GM18508 (cell line): ENCODE measurements at regions not wholly inside any gene's neighbourhood (a gene's known extent, or its start where the extent isn't known, plus 50 kb on each side); places are given as distances from the start of the nearest gene placed in this dataset.
"Not testable (repeated sequence)": the region's sequence is repeated elsewhere in the genome, so short reads cannot be mapped to it uniquely, and the experiment has no call there.

Source experiments
- ATAC-seq: cut with Tn5 transposase; IDR thresholded peaks from one replicate; pipeline ENCODE4 v1.9.1; 2021; ENCODE audit warnings: moderate number of reproducible peaks; ENCODE audit not compliant: insufficient read depth, unreplicated experiment

DNA sequence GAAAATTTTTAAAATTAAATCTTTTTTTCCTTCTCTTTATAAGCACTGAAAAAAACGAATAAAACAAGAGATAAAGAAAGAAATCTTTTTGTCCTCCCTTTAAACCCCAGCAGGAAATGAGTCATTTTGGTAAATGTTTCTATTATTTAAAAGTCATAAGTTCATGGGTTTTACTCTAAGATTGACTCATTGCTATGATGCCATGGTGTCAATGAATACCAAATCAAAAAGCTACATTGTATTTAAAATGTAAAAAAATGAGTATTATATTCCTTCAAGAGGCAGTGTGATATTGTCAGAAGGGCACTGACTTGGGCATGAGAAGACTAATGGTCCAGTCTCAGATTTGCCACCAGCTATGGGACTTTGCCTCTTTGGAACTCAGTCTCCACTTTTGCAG, 303.4 kb upstream of the DNAJC19 start:
- ATAC-seq = peak; percentile 95

DNA sequence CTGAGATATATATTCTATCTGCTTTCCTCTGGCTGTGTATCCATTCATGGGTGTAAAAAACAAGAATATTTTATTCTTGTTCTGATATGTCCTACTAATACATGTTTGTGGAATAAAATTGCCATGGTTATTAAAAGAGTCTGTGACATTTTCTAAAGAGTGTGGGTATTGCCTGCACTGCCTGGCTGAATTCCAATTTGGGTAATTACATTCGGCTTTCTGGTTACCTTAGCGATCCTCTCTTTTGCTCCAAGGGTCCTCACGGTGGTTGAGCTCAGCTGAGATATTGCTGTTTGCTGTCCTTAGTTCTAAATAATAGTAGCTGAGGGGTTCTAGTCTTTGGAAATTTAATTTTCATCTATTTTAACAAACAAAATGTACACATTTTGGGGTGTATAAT, 301.4 kb upstream of the DNAJC19 start:
- ATAC-seq = no peak

DNA sequence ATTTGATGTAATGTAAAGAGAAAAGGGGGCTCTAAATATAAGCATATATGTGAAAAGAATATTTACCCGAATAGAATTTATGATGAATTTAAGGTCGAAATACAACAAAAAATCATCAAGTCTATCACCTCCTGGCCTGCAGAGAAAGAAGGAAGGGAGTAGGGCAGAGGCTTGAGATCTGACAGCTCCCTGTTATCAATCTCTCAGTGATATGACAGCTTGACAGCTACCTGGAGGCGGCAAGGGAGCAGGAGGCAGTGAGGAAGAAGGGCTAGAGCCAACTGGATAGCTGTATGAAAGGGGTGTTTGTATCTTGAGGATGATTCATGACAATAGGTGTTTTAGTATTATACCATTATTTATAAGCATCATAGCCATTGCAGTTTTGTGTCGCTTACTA, 299.8 kb upstream of the DNAJC19 start:
- ATAC-seq = no peak

DNA sequence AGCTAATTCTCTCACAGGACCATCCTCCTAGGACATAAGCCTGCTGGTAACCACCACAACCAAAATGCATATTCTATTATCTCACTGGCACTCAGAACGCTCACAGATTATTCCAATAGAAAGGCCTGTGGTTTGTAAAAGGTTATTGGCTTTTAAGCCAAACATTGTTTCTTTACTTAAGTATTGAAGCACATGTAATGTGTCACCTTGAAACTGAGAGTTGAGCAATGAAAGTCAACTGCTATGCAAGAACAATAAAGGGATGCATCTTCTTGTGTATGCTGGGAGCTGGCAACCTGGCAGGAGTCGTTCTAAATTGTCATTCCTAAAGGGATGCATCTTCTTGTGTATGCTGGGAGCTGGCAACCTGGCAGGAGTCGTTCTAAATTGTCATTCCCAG, 298.6 kb upstream of the DNAJC19 start:
- ATAC-seq = no peak

DNA sequence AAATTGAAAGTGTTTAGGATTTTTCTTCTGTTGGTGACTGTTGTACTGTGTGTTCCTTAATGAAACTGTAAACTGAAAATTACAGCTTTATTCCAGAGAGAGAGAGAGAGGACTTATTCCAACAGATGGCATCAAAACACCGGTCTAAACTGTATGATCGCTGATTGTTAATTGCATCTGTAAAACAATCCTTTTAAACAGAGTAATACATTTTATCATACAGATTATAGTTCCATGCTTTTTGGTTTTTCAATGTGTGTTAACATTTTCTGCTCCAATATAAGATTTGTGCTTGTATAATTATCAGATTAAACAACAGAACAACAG, 289.7 kb upstream of the DNAJC19 start:
- no peak for ATAC-seq

DNA sequence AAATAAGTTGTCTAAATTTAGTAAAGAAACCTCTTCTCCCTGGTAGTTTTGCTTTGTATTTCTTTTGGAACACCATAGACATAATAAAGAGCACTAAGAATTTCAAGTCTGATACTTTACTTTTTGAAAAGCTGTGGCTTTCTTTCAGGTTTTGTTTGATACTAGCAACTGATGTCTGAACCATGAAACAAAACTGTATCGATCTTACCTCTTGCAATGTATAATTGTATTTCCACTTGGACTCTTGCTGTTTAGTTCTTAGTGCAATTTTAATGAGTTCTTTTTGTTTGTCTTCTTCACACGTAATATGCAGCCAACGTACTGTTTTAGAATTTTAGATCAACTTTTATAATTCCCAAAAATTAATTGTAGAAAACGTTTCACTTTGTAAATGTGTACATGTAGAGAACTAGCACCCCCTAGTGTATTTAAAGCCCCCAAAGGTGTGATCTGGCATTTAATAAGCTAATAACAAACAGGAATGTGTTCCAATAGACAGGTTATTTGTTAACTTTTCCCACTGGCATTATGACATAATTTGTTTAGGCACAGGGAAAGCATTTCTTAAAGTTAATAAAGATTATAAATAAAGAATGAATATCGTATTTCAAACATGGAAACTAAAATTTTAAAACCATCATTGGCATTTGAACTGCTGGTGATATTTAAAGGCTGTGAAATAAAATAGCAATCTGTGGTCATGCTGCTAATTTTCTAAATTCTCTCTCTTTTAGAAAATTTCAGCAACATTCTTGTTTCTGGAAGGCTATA, 289.1 kb upstream of the DNAJC19 start:
- ATAC-seq = no peak

DNA sequence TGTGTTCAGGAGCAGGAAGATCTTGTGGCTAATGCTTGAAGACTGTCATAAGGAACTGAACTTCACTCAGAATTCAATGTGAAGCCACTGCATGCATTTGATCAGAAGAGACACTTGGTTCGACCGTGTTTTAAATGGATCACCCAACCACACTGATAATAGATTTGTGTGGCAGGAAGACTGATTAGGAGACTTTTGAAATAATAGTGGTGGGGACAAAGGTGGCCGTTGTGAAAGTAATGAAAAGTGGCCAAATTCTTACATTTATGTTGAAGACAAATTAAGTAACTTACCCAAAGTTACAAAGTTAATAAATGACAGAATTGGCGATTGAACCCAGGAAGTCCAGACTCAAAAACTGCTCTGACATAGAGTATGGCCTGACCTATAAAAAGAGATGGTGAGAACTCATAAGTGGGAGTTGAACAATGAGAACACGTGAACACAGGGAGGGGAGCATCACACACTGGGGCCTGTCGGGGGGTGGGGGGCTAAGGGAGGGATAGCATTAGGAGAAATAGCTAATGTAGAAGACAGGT, 286.9 kb upstream of the DNAJC19 start:
- no peak for ATAC-seq

DNA sequence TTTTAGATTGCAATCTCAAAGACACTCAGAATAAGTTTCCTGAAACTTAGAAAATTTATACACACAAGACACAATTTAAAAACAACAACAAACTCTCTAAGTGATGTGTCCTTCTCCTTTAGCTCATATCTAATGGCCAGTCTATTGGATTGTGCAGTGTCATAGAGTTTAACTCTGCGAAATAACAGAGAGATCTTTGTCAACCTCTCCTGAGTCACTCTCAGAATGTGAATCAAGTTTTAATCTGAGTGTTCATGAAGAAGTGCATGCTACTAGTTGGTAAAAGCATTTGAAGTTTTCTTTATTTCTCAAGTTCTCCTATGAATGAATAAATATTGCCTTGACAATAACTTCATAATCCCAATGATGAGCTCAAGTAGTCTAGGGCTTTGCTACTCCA, 284.5 kb upstream of the DNAJC19 start:
- ATAC-seq = no peak

DNA sequence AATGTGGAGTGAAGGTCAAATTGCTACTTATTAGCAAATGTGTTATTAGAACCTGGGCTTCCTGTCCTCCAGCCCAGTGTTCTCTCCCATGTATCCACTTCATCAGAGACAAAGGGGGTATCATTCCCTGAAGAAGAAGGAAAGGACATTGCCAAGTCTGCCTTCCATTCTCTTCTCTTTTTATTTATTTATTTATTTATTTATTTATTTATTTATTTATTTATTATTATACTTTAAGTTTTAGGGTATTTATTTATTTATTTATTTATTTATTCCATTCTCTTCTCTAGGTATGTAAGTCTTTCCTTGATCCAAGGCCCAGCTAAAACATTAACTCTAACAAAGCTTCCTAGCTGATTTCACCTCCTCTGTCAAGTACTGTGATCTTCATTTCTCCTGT, 277.8 kb upstream of the DNAJC19 start:
- no peak for ATAC-seq

DNA sequence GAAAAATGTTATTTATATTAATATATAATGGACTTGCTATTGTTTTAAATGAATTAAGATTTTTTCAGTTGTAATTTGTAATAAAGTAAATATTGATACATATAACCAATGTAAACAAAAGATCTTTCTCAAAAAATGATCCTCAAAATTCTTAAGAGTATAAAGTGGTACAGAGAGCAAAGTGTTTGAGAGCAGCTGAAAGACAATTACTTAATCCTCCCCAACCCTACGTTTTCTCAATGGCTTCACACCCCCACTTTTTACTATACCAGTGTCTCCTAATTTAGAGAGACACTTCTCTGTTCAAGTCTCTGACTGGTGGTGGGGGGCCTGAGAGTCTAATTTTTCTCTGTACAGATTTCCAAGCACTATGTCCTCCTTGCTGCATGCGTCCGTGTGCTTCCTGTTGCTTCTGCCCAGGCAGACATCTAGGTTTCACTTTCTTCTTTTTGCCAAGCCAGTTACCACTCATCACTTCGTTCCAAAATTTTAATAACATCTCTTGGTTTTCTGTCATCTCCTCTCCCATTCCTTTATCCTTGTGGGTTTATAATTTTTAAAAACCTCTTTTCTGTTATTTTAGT, 276.3 kb upstream of the DNAJC19 start:
- no peak for ATAC-seq

DNA sequence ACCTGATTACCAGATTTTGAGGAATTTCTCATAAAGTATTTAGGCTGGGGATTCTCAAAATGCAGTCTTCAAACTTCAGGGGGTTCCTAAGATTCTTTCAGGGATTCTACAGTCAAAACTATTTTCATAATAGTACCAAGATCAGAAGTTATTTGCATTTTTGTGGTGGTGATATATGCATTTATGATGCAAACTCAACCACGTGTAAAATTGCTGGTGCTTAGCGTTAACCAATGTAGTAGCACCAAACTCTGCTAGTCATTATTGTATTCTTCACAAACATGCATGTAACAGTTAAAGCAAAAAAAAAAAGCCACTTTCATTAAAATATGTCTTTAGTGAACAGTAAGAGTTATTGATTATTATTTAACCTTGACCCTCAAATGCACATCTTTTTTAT, 274.9 kb upstream of the DNAJC19 start:
- ATAC-seq = no peak

DNA sequence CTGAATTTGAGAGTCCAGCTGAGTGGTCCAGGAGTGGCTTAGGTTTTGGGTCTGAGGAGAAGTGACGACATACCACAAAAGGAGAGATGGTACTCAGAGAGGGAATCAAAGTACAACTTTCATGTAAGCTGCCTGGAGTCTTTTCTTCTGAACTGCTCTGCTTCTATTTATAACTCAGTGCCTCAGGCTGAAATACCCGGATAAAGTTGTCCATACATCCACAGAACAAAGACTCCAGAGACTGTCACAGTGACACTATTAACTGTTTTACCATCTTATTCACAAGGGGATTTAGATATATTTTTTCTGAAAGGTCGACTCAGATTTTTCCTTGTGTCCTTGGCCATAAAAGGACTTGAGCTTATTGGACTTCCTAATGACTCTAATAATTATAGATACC, 264.3 kb upstream of the DNAJC19 start:
- no peak for ATAC-seq

DNA sequence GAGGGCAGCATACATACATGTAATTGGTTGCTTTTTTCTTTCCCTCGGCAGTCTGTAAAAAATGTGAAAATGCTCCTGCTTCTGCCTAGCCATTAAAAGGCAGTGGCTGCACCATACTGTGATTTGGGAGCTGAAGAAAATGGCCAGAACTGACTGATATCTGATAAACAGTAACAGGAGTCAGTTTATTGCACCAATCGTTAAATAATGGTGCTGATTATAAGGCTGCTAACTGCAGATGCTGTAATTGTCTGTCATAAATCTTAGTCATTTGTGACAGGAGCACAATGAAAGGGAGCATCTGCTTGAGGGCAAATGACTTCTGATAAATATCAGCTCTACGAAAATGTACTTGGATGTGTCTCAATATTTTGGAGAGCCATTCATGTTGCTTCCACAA, 263.1 kb upstream of the DNAJC19 start:
- no peak for ATAC-seq

DNA sequence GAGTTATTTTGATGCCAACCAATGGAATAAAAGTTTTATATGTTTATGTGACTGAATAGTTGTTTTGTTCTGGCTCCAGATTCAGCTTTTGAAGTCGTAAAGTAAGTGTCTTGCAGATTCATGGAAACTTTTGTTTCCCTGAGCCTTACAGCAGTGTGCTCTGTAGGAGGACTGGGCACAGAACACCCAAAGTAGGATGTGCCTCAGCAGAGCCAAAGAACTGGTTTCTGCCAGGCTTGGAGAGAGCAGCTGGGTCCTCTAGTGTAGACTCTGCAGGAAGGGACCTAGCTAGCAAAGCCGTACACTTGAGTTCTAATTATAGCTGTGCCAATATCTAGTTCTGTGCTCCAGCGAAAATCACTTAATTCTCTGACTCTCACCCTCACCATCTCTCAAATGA, 261.2 kb upstream of the DNAJC19 start:
- ATAC-seq = no peak

DNA sequence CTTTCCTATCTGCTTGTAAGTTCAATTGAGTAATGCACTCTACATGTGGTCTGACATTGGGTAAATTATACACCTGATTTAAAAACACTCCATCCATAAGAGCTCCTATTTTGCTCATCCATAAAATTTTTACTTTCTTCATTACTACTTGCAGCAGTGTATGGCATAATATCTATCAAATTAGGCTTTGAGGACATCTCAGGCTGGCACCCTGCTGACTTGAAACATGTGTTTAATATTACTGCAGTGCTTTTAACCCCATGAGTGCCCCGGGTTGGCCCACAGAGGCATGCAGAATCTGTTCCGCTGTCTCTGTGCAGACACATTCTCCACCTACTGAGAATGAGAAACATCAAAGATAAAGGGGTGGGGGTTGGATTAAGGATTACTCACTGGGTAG, 249.9 kb upstream of the DNAJC19 start:
- ATAC-seq = no peak

DNA sequence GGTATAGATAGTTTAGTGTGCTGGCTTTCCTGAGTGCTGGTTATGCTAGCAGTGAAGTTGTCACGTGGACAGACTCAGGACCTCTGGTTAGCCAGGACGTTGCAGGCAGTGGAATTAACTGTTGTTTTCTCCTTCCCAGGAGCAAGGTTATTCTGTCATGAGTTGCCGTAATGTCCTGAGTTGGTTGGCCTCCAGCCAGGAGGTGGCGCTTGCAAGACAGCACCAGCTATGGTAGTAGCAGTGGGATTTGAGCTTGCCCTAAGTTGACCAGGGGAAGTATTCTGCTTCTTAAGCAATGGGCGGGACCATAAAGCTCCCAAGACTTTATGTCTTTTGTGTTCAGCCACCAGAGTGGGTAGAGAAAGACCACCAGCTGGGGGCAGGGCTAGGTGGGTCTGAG, 240.7 kb upstream of the DNAJC19 start:
- no peak for ATAC-seq

DNA sequence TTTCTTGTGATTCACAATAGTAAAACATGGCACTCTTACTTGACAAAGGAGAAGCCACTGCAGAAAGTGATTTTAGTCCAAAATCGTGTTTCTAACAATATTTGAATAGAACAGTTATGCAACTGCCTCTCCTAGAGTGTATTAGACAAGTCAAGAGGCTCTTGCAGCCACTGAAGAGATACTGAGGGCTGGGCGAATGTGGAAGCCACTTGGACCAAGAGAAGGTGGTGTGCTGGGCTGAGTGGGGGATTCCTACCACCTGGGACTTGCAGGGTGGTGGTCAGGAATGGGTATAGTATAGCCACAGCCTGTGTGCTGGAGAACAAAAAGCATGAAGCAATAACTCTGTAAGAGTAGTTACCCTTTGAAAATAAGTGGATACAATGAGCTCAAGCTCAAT, 223.8 kb upstream of the DNAJC19 start:
- ATAC-seq = no peak

DNA sequence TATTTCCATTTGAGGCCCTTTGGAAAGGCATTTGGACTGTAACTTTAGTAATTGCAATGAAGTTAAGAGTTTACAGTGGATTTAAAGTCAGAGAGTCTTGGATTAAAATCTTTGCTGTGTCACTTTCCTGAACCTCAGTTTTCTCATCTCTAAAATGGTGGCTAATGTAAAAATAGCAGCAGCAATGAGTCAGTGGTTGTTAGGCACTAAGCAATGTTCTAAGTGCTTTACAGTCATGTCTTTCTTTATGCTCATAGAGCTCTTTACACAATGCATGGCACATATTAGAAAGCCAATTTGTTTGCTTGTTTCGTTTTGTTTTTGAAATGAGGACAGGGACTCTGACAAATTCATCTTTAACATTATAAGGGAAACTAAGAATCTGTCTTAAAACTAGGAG, 222.7 kb upstream of the DNAJC19 start:
- ATAC-seq = no peak

DNA sequence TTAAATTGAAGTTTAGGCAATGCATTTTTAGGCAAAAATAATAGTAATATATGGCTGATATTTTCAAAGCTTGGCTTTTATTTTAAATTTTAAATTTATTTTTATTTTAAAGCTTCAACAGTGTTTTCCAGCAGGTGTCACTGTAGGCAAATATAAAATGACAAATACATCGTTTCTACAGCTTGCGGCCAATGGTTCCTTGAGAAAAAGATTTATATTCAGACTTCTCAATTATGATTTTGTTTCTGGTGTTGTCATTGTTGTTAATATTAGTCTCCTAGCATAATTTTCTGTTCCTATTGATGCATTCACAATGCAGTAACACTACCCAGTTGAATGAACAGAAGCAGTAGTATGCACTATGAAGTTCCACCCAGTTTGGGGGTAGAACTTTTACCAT, 220.7 kb upstream of the DNAJC19 start:
- no peak for ATAC-seq

DNA sequence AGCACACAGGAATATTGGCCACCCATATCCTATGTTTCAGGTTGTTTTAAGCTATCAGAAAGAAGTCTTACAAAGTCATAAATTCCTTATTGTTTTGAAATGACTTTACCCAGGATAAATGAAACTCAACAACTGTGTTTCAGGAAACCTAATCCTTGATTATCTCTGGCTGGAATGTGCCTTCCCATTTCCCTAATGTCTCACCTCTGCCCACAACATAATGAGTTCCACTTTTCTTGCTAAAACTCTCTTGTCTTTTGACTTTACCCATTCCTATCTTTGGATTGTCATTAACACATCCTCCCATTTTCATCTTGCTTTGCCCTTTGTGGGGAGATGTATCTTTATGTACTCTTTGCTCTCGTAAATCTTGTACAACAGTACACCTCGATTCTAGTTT, 200.0 kb upstream of the DNAJC19 start:
- no peak for ATAC-seq

DNA sequence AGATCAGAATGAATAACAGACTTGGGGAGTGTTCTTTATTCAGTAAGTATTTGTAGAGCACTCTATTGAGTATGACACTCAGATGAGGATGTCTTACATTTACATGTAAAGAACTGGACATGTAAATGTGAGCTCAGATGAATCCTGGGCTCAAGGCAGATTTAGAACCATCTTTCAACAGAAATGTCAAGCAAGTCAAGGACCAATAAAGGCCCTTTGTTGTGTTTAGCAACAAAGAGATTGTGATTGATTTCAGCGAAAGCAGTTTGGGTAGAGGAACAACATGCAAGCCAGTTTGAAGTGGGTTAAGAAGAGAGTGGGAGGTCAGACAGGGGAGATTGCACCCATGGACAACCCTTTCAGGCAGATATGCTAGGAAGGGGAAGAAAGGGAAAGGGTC, 194.2 kb upstream of the DNAJC19 start:
- no peak for ATAC-seq

DNA sequence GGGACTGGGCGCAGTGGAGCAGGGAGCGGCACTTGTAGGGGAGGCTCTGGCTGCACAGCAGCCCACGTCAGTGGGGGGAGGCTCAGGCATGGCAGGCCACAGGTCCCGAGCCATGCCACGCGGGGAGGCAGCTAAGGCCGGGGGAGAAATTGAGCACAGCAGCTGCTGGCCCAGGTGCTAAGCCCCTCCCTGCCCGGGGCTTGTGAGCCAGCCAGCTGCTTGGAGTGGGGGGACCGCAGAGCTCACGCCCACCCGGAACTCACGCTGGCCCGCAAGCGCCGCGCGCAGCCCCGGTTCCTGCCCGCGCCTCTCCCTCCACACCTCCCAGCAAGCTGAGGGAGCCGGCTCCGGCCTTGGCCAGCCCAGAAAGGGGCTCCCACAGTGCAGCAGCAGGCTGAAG, 193.5 kb upstream of the DNAJC19 start:
- not testable (repeated sequence) for ATAC-seq
